OCI-LY3 (cell line): ENCODE measurements at regions not wholly inside any gene's neighbourhood (a gene's known extent, or its start where the extent isn't known, plus 50 kb on each side); places are given as distances from the start of the nearest gene placed in this dataset.

Experiments
- H2AFZ ChIP-seq: fragments of 200-600, 300-600 bp; shearing (Covaris generic); 2 replicates; pipeline ENCODE4 v1.6.0; 2014; ENCODE audit warnings: antibody characterized with exemption, low read depth, low read length
- H3K27ac ChIP-seq: fragments of 200-600, 300-600 bp; sonication (generic); 2 replicates; pipeline ENCODE4 v1.5.1; 2014; ENCODE audit warnings: mild to moderate bottlenecking, low read length, moderate library complexity, mixed read lengths
- H3K27me3 ChIP-seq: fragments of 200-600, 300-600 bp; sonication (generic); 2 replicates; pipeline ENCODE4 v1.6.1; 2014; ENCODE audit warnings: low read depth, low read length, mixed read lengths
- H3K36me3 ChIP-seq: fragments of 200-600, 300-600 bp; sonication (generic); replicated peaks from 2 replicates; pipeline ENCODE3; 2014; ENCODE audit warnings: low read depth, low read length, mixed read lengths
- H3K4me1 ChIP-seq: fragments of 300-600, 200-600 bp; sonication (generic); 2 replicates; pipeline ENCODE4 v1.6.1; 2014; ENCODE audit warnings: low read length, mixed read lengths
- H3K4me2 ChIP-seq: fragments of 200-600, 300-600 bp; sonication (generic); 2 replicates; pipeline ENCODE4 v1.6.1; 2014; ENCODE audit warnings: low read length, mixed read lengths
- H3K4me3 ChIP-seq: fragments of 300-600, 200-600 bp; sonication (generic); 2 replicates; pipeline ENCODE4 v1.5.1; 2014; ENCODE audit warnings: antibody characterized with exemption, mild to moderate bottlenecking, low read length, moderate library complexity
- H3K79me2 ChIP-seq: fragments of 300-600, 200-600 bp; shearing (Covaris generic); 2 replicates; pipeline ENCODE4 v1.6.1; 2014; ENCODE audit warnings: mild to moderate bottlenecking, low read length, mixed read lengths
- H3K9ac ChIP-seq: fragments of 300-600, 200-600 bp; shearing (Covaris generic); 2 replicates; pipeline ENCODE4 v1.6.0; 2014; ENCODE audit warnings: mild to moderate bottlenecking, low read length, moderate library complexity
- H3K9me3 ChIP-seq: fragments of 200-600, 300-600 bp; shearing (Covaris generic); 2 replicates; pipeline ENCODE4 v1.6.1; 2014; ENCODE audit warnings: low read length, mixed read lengths; ENCODE audit not compliant: insufficient read depth
- H4K20me1 ChIP-seq: fragments of 200-600, 300-600 bp; sonication (generic); 2 replicates; pipeline ENCODE4 v1.6.1; 2016; ENCODE audit warnings: low read length, mixed read lengths; ENCODE audit not compliant: insufficient read depth
- CTCF ChIP-seq: fragments of 200-600, 300-600 bp; sonication (generic); IDR thresholded peaks from 2 replicates; pipeline ENCODE4 v1.5.1; 2014; ENCODE audit warnings: antibody characterized with exemption, low read length, low read depth
- EZH2phosphoT487 ChIP-seq: fragments of 200-600 bp; shearing (Covaris generic); IDR thresholded peaks from 2 replicates; pipeline ENCODE4 v1.6.1; 2018; ENCODE audit warnings: antibody characterized with exemption, mixed run types, low read depth

- no peak overlapping the region for H3K27ac ChIP-seq
- peaks cover 15% of the 10 kb centered on the region for H3K9me3 ChIP-seq
- H3K4me2 ChIP-seq, result no peak overlapping the region
- TF ChIP-seq CTCF, result no peak
- no peak for TF ChIP-seq EZH2phosphoT487
- no peaks in the 10 kb centered on the region for H4K20me1 ChIP-seq
- H3K4me1 ChIP-seq, result peaks cover 25% of the 10 kb centered on the region
- no peaks in the 10 kb centered on the region for H3K79me2 ChIP-seq
- H3K36me3 ChIP-seq, result peaks cover 45% of the 10 kb centered on the region
- no peak overlapping the region for H2AFZ ChIP-seq
- no peak overlapping the region for H3K9ac ChIP-seq
- H3K27me3 ChIP-seq, result no peaks in the 10 kb centered on the region
- no peak overlapping the region for H3K4me3 ChIP-seq
Measured at GRCh38 chr5:159480849-159481248, 150.6 kb upstream of the IL12B start.

- no peak for TF ChIP-seq EZH2phosphoT487
- no peak for TF ChIP-seq CTCF
- Histone ChIP-seq H3K36me3 (peaks cover 36% of the 10 kb centered on the region), H3K27me3 (no peaks in the 10 kb centered on the region), H3K4me3 (no peak overlapping the region), H3K4me1 (peaks cover 25% of the 10 kb centered on the region), H2AFZ (no peak overlapping the region), H4K20me1 (no peaks in the 10 kb centered on the region), H3K79me2 (no peaks in the 10 kb centered on the region), H3K9me3 (0 out of 2 replicates have a peak, but pooled peaks cover 9% of the 10 kb centered on the region), H3K9ac (no peak overlapping the region), H3K27ac (no peak overlapping the region), H3K4me2 (no peak overlapping the region)
Measured at GRCh38 chr5:159481751-159482150, 151.5 kb upstream of the IL12B start.

- Histone ChIP-seq H3K9ac (no peak overlapping the region), H3K4me3 (no peak overlapping the region), H2AFZ (no peak overlapping the region), H3K27me3 (no peaks in the 10 kb centered on the region), H3K27ac (no peak overlapping the region), H3K9me3 (no peaks in the 10 kb centered on the region), H3K79me2 (no peaks in the 10 kb centered on the region), H4K20me1 (no peaks in the 10 kb centered on the region), H3K36me3 (peaks cover 33% of the 10 kb centered on the region), H3K4me1 (peaks cover 5% of the 10 kb centered on the region), H3K4me2 (no peak overlapping the region)
- no peak for TF ChIP-seq EZH2phosphoT487
- TF ChIP-seq CTCF, result no peak
Measured at GRCh38 chr5:159486836-159487235, 156.5 kb upstream of the IL12B start.

GRCh38 chr5:159488516-159488915 is 158.2 kb upstream of the IL12B start:
- H3K4me1 ChIP-seq, result peaks cover 9% of the 10 kb centered on the region
- TF ChIP-seq EZH2phosphoT487 (no peak), CTCF (no peak)
- peaks cover 43% of the 10 kb centered on the region for H3K36me3 ChIP-seq
- H3K9me3 ChIP-seq, result no peaks in the 10 kb centered on the region
- no peak overlapping the region for H3K9ac ChIP-seq
- H4K20me1 ChIP-seq, result no peaks in the 10 kb centered on the region
- no peak overlapping the region for H2AFZ ChIP-seq
- no peak overlapping the region for H3K4me2 ChIP-seq
- H3K79me2 ChIP-seq, result no peaks in the 10 kb centered on the region
- H3K27ac ChIP-seq, result no peak overlapping the region
- H3K4me3 ChIP-seq, result no peak overlapping the region
- H3K27me3 ChIP-seq, result no peaks in the 10 kb centered on the region
